Renal pelvis (tissue), 1 donor: ENCODE measurements at regions not wholly inside any gene's neighbourhood (a gene's known extent, or its start where the extent isn't known, plus 50 kb on each side); places are given as distances from the start of the nearest gene placed in this dataset.
A peak's percentile ranks its signal among the peaks of the same experiment; 100 is the strongest.

Experiments
- DNase-seq: peaks from one replicate; pipeline ENCODE4 v3.0.0-alpha.2; 2013

DNA sequence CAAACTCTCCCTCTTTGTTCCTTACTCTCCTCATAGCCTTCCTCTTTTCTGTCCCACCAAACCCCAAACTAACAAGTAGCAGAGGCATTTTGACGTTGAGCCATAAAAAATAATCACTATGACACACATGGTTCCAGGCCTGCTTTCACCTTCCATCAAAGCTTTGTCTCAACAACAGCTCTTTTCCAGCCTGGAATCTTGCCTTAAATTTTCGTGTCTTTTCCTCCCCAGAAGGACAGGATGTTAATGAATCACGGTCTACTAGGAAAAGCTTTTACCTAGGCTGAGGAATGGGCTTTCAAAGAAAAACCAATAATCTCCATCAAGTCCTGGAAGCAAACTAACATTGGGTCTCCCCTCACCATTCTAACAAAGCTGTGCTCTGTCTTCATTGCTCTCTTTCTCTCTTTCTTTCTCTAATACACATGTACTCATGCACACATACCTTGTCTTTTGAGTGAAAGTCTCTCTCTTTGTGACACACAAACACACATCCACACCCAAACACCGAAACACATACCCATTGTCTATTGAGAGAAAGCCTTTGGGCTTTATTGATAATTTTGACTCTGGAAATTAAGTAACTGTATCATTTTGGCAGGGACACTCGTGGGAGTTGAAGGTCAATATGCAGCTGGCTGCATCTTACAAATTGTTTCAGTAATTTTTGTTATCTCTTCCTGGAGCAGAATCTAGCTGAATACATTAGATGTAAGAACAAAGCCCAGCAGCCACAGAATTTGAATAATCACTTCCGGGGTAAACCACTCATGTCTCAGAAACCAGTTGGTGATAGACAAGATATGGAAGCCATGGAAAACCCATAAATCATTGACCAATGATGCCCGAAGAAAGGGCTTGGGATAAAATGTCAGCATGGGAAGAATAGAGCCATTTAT lies 107.4 kb upstream of the SLC4A7 start:
- no peak for DNase-seq

DNA sequence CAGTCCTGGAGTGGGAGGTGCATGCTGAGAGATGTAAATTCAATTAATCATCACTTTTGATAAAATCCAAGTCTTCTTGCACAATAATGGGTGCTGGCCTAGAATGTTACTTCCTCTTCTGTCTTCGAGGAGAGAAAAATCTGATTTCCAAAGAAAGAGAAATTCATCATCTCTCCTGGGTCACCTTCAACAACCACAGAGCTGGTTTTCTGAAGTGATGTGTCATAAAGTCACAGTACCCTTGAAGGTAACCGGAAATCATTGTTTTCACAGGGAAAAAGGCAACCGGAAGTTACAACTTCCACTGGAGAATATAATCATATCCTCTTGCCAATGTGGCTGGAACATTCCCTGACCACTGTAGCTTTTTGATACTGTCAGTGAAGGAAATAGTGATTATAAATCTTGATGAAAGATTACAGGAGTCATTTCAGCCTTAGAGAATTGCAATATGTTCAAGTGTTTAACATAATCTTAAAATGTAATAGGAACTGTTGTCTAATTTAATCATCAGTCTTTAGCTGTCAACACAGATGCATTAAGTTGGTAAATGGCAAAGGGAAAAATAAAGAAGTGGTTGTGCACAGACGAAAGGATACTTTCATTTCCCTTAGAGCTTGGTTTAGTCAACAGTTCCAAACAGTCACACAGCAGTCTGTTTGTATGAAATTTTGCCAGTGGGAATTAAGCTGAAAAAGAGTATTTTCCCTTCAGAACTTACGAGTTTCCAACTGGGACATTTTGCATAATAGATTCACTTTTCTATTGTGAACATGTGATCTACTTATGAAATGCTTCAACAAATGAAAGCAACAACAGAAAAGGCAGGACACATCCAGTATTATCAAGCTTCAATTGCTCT lies 106.5 kb upstream of the SLC4A7 start:
- no peak for DNase-seq

DNA sequence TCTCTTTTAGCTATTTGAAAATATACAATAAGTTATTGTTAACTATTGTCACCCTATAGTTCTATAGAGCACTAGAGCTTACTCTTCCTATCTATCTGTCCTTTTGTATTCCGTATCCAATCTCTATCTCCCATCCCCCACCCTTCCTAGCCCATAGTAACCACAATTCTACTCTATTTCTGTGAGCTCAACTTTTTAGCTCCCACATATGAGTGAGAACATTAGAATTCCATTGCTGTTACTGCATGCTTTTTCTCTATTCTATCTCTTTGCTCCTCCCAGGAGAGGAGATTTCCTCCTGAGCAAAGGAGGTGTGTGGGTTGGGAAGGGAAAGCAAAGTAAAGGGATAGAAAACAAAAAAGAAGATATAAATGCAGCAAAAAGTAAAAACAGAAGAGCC lies 105.6 kb upstream of the SLC4A7 start:
- no peak for DNase-seq

DNA sequence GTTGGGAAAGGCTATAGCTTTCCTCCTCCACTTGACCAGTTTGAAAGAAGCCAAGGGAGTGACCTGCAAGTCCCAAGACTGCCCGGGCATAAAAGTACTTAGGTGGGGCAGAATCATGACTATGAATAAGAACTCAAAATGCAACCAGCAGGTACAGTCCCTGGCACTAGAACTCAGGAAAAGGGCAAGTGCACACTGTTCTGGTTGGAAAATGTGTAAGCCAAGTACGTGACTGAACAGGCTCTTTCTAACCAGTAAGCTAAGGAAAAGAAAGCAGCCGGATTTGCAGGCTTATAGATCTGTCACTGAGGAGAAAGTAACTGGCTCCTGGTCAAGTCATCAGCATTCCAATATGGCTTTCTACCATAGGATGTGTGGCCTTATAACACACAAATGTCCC lies 101.2 kb upstream of the SLC4A7 start:
- no peak for DNase-seq

DNA sequence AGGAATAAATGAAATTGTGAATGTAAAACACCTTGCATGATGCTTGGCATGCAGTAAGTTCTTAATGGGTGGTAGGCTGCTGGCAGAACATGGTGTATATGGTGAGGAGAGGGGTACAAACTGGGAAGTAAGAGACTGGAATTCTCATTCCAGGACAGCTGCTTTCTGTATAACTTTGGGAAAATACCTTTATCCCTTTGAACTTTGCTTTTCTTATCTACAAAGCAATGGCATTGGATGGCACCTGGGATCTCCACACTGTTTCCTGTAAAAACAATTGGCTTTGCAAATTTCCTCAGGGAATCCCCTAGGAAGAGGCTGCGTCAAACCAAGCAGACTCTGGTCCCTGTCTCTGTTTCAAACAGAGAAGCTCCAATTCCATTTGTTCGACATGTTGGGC lies 100.7 kb upstream of the SLC4A7 start:
- no peak for DNase-seq

DNA sequence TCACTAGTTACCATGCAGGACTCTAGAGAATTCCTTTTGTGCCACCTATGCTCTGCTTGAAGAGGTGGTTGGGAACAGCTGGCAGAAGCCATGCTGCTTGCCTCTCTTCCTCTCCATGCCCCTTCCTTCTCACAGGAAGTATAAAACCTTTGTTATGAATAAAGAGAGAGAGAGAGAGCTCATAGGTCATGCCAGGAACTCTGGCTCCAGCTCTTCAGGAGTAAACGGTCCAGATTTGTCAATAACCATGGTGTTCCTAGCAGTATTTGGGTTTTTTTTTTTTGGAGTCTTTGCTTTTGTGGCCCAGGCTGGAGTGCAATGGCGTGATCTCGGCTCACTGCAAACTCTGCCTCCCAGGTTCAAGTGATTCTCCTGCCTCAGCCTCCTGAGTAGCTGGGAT lies 97.7 kb upstream of the SLC4A7 start:
- DNase-seq: no peak

DNA sequence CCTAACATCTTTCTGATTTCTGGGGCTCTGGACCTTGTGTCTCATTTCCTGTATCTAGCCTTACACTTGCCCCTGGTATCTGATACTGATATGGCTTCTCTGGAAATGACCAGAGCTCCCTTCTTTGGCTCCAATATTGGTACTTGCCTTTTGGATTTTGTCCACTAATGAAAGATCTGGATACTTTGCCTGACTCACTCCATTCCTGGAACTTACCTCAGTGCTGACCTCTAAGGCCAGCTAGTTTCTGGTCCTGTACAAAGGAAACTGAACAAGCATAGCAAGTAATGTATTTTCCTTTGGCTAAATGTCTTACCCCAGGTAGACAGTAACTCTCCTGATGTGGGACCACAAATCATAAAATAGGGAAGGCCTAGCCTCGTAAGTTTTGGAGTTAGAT lies 93.8 kb upstream of the SLC4A7 start:
- no peak for DNase-seq

DNA sequence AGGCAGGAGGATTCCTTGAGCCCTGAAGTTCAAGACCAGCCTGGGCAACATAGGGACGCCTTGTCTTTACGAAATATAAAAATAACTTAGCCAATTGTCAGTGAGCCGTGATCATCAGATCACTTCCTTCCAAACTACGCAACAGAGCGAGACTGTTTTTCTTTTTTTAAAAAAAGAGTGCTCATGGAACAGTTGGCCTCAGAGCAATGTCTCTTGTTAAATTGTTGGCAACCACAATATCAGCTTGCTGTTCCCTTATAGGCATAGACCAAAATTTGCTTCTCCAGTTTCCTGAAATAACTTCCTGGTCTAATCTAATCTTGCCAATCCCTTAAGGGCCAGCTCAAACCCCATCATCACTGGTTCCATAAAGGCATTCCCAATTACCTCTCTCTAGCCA lies 93.3 kb upstream of the SLC4A7 start:
- no peak for DNase-seq

DNA sequence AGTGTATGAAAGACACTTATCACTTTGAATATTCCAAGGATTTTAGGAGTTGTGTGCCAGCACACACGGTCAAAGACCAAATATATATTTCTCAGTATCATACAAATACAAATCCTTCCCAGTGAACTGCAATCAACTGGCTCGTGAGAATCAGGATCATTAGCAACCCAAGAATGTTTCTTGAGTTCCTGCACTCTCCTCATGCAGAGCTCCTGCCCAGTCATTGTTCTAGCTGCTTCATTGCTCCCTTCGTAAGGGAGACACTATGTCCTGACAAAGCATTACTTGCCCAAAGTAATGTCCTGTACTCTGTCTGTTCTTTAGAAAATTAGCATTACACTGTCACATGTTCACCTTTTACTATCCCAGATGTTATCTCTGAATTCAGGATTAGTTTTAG lies 92.0 kb upstream of the SLC4A7 start:
- no peak for DNase-seq

DNA sequence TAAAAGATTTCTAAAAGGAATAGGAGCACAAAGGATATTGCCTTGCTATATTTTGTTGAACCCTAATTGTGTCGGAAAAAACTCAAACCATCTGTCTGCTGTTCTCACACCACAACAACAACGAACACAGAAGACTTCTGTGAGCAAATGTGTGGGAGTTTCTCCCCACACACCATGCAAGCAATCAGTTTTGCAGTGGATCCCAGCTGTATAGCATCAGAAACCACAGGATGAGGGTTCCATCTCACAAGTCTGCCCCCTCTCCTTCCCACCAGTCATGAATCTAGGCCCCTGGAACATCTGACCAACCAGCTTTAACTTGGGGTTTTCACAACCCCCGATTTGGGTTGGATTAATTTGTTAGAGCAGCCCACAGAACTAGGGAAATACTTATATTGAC lies 91.3 kb upstream of the SLC4A7 start:
- DNase-seq: no peak

DNA sequence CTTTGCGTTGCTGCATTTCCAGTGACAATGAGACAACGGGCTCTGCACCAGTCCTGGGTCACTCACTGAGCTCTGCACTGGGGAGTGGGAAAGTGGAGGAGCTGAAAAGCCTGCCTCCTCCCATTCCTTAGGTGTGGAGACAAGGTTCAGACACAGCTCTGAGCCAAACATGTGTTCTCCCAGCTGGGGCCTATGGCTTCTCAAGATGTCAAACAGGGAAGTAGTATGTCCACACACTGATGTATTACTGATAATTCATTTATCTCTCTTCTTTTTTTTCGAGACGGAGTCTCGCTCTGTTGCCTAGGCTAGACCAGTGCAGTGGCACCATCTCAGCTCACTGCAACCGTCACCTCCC lies 90.2 kb upstream of the SLC4A7 start:
- no peak for DNase-seq

DNA sequence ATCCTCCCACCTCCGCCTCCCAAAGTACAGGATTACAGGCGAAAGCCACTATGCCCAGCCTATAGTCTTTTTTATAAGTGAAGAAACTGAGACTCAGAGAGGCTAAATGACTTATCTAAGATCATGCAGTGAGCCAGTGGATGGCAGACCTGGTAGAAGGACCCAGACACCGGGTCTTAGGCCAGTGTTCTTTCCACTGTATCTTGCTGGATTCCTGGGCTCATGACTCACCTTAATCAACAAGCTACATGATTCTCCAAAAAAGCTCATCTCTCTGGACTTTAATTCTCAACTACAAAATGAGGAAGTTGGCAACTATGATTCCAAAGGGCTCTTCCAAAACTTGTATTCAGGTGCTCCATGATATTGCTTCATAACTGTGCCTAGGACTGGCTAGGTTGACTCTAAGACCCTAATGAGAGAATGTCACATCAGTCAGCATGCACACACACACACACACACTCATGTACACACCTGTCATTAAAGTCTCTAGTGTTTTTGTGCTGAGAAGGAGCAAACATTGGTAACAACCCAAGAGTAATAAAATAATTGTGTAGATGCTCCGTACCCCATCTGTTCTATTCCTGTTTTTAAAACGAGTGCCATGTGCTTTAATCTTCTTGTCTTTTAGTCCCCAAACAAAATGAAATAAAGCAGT lies 89.7 kb upstream of the SLC4A7 start:
- no peak for DNase-seq

DNA sequence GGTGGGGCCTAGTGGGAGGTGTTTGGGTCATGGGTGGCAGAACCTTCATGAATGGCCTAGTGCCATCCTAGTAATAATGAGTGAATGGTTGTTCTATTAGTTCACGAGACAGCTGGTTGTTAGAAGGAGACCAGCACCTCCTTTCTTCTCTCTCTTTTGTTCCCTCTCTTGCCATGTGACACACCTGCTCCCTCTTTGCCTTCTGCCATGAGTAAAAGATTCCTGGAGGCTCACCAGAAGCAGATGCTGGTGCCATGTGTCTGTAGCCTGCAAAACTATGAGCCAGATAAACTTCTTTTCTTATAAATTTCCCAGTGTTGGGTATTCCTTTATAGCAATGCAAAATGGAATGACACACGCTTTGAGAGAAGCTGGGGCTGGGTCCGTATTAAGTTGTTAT lies 89.0 kb upstream of the SLC4A7 start:
- DNase-seq: no peak

DNA sequence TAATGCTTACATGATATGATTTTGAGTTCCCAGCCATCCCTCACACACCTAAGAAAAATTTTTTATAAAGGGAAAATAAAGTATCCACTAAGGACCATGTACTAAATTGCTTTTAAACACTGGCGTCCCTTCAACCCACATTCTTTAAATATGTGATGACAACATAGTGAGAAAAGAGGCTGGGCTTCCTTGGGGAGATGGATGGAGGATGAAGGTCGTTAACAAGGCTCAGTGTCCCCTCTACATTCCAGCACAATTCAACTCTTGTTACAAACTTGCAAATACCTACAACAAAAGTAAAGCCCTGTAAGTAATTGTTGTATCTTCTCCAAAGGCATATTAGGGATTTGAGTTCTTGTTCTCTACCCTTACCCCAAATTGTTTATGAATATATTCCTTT lies 87.2 kb upstream of the SLC4A7 start:
- DNase-seq: no peak

DNA sequence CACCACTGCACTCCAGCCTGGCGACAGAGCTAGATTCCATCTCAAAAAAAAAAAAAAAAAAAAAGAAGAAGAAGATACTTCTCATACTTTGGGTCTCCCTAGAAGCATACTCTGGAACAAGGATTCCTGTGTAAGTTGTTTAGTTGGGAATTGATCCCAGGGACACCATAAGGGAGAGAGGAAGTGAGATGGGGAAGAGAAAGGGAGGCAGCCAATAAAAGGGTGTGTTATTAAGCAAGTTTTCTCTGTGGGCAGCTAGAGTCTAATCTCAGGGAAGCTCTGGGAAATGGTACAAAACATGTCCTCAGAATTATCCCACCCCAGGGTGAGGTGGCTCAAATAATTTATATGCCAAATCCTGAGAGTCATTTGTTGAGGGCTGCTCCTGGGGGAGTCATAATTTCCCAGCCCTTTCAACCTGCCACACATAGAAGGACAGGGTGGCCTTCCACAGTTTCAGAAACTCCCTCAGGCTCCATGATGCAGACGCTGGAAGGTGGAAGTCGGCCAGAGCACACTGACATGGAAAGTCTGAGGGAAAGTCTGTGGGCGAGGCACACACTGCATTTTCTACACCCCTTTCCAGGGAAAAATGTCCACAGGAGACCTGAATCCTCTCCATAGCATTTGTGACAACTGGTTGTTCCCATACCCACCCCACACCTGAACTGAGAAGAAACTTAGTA lies 86.4 kb upstream of the SLC4A7 start:
- DNase-seq: no peak

DNA sequence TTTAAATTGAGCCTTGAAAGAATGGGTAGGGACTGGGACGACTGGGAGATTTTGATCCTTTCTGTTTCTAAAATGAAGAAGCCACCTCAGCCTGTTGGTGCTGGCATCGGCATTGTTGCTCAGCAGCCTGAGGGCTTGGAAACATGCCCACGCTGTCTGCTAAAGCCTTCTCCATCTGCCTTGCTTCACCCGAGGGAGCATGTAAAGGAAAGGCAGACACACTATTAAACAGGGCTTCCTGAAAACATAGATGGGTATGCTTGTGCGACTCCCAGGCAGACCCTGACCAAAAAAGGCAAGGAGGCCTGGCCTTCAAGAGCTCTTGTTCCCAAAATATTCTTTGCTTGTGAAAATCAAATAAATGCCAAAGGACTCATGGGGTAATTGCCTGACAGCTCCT lies 84.2 kb upstream of the SLC4A7 start:
- no peak for DNase-seq

DNA sequence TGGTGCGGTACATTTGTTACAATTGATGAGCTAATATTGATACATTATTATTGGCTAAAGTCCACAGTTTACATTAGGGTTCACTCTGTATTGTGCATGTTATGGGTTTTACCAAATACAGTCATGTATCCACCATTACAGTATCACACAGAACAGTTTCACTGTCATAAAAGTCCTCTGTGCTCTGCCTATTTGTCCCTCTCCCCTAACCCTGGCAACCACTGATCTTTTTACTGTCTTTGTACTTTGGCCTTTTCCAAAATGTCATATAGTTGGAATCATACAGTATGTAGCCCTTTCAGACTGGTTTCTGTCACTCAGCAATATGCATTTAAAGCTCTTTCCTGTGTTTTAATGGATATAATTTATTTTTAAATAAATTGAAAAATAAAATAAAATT lies 83.1 kb upstream of the SLC4A7 start:
- no peak for DNase-seq

DNA sequence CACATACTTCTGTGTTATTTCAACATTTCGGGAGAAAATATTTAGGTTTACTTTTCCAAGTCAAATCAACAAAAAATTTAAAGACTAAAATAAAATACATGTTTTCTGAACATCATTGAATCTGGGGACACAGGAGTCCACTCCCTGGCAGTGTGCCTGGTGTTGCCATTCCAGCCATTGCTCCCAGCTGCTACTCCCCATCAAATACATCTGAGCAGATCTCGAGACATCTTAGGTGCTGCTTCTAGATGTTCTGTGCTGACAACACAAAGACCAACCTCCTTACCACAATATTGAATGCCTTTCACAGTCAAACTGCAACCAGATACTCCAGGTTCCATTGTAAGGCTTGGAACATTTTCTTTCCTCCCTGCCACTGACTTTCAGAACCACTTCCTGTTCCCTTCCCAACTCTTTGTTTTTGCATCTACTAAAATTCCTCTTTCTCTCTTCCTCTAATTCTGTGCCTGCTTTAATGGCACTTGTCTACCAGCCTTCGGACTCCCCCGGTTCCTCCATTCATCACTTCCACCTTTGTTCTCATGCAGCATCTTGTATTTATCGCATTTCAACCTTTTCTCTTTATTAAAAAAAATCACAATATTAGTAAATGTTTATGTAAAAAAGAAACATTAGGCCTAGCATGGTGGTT lies 81.1 kb upstream of the SLC4A7 start:
- DNase-seq: no peak

DNA sequence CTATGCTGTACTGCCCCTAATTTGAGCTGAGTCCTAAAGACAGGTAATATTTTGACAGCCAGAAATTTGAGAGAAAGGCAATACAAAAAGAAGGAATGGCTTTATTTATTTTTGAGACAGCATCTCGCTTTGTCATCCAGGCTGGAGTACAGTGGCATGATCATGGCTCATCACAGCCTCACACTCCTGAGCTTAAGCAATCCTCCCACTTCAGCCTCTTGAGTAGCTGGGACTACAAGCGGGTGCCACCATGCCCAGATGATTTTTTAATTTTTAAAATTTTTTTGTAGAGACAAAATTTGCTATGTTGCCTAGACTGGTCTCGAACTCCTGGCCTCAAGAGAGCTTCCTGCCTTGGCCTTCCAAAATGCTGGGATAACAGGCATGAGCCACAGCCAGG lies 77.4 kb upstream of the SLC4A7 start:
- no peak for DNase-seq

DNA sequence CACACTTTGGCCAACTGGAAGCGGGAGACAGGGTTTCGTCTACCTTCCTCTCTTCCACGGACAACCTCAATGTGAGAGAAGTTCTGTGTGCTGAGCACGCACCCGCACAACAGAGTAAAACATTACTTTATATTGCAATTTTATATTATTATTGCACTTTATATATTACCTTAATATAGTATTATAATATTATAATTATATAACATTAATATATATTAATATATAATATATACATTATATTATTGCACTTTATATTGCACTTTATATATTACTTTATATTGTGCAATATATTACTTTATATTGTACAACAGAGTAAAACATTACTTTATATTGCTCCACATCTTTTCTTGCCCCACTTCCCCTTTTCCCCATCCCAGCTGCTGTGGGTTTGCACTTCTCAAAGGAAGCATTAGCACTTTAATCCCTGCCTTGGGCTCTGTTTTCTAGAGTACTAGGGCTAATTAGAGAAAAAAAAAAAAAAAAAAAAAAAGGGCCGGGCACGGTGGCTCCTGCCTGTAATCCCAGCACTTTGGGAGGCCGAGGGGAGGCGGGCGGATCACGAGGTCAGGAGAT lies 76.4 kb upstream of the SLC4A7 start:
- no peak for DNase-seq

DNA sequence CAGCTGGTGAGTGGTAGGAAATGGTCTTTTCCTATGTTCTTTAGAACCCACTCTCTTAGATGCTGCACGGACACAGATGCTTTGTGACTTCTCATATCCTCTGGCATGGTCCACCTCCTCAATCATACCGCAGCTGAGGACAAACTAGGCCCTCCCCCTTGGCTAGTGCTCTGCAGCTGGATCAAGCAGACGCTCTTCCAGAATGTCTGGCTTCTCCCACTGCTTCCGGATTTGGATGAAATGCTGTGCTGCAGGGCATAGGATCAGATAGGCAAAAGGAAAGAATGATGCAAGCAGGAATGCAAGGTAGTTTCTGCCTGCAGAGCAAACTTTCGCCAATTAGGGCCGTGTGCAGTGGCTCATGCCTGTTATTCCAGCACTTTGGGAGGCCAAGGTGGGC lies 75.7 kb upstream of the SLC4A7 start:
- DNase-seq: peak; percentile 14
